Loucy (cell line): ENCODE measurements at regions not wholly inside any gene's neighbourhood (a gene's known extent, or its start where the extent isn't known, plus 50 kb on each side); places are given as distances from the start of the nearest gene placed in this dataset.

Experiments used
- CTCF ChIP-seq: fragments of 200-600 bp; sonication (generic); conservative IDR thresholded peaks from 2 replicates; pipeline ENCODE4 v1.5.1; 2014; ENCODE audit warnings: mild to moderate bottlenecking, antibody characterized with exemption, low read length
- EZH2phosphoT487 ChIP-seq: fragments of 200-600 bp; IDR thresholded peaks from 2 replicates; pipeline ENCODE4 v1.6.1; 2018; ENCODE audit warnings: antibody characterized with exemption, mild to moderate bottlenecking, moderate library complexity, borderline replicate concordance

DNA sequence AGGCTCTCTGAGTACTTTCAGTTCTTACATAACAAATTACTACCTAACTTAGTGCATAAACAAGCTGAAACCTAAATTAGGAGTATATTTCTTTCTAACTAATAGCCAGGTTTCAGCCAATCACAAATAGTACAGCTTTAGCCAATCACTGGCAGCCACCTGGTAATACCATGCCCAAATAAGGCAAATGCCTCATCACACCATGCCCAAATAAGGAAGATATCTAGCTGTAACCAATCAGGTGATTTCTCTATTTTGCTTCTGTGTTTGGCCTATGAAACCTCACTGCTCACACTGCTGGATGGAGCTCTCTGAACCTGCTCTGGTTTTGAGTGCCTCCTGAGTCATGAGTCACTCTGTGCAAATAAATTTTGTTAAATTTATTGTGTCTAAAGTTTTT, 113.5 kb downstream of the DDIT4L start:
- no peak for TF ChIP-seq CTCF
- TF ChIP-seq EZH2phosphoT487 = no peak
